NCI-H748 treated with DMSO at 0.1 percent for 48 hours (cell line): ENCODE measurements at regions not wholly inside any gene's neighbourhood (a gene's known extent, or its start where the extent isn't known, plus 50 kb on each side); places are given as distances from the start of the nearest gene placed in this dataset.
"Not testable (repeated sequence)": the region's sequence is repeated elsewhere in the genome, so short reads cannot be mapped to it uniquely, and the experiment has no call there.

Experiments
- DNase-seq: peaks from one replicate; lab custom pipeline; 2025; lab: John Stamatoyannopoulos, UW

DNA sequence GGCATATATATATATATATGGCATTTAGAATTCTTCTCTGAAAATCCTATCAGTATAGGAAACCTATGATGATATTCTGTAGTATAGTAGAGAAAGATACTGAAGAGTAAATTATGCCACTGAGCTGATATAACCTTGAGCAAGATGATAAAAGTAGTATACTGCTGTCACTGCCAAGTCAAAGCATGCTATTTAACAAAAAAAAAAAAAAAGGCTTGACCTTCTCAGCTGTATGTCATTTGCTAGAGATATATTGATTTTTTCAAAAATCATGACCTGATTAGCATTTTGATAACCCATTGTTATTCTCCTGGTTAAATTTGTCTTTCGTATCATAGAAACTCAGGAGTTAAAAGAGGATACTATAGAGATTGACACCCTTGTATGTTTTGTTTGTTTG is 299.4 kb downstream of the ADAMTS20 start:
- DNase-seq, result no peak

DNA sequence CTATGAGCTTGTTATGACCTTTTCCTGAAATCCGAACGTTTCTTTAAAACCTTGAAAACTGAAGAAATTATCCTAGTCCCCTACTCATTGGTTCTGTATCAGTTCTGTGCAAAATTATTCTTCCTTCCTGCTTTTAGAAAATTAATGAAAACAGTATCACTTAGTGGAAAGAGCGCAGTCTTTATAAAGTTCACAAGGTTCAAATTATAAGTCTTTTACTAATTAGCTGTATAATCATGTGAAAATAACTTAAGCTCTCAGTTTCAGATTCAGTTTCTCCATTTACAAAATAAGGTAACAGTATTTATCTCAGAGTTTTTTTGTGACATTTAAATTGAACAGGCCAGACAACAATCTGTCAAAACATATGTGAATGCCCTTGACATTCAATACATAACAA is 306.1 kb downstream of the ADAMTS20 start:
- no peak for DNase-seq

DNA sequence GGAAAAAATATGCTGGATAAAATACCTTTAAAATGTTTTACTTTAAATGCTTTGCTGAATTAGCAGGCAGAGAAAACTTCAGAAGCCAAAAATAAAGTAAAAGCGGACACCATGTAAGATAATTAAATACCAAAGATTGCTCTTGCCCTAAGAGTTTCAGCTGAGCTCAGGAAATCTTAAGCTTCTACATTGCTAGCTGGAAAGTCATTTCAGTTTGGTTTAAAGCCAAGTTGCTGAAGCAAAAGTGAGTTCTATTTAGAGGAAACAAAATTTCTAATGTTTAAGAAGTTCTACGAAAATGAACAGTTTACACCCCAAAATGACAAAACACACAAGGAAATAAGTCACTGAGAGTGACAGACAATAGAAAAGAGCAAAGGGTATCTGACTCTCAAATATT is 310.0 kb downstream of the ADAMTS20 start:
- no peak for DNase-seq

DNA sequence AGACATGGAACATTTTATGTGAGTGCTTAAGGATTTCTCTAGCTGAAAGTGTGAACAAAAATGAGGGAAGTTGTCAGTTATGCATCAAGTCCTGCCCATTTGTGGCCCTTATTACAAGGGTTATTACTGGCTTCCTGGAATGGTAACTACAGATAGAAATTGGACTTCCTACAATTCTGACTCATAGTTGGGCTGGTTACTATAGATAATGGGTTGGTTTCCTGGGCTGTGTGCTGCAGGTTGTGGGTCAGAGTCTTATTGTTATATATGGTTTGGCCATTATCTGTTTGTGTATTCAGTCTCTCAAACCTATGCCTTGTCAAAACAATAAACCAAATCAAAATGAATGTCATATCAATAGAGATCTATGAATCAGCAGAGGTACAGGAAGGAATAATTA is 313.7 kb downstream of the ADAMTS20 start:
- DNase-seq, result no peak

DNA sequence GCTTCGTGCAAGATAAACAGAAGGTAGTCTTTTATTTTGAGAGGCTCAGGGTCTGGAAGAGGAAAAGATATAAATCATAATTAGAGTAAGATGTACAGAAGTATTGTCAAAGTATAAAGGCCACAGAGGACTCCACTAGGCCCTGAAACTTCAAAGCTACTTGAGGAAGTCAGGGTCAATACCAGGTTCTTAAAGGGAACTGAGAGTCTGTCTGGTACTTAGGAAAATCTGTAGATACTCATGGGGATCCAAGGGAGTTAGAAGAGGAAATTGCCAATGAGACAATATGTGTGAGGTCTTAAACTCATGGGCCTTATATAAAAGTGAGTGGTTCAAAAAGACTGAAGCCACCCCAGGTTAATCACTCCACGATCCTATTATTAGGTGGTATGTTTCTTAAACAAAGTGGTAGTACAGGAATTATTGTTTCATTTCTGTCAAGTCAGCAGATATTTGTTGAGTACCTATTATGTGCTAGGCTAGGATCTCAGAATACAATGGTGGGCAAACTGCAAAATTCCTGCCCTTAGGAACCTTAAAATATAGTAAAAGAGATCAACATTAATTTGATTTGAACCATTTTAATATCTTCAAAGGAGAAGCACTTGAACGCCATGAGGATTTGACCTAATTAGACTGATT is 314.6 kb downstream of the ADAMTS20 start:
- DNase-seq, result no peak

DNA sequence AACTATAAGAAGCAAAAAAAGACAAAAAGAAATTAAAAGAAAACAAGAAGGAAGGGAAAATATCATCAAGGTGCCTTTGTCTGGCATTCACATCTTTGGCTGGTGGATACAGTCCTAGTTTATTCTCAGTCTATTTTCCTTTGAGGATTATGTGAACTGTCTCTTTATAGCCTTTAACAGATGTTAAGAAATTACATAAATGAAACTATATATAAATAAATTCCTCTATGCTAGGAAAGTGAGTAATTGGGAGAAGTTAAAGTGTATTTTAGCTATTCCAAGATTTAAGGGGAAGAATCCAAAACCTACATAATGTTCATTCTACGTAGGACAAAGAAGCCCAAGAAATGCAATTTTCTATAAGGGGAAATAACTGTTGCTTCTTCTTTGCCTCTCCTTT is 316.3 kb downstream of the ADAMTS20 start:
- DNase-seq, result no peak

DNA sequence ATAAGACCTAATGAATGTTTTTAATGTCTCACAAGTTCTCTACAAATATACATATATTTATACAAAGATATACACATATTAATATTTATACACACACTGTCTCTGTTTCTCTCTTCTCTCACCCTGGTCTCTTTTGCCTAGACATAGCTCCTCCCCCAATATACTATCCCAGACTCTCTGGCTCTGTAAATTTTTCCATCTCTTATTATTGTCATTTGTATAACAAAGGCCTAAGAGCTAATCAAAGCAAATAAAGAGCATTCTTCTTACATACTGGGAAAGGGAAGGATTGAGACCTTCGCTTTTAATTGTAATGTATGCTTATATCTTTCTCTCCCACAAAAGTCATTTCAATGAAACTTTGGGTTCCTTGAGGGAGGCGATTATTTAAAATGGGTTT is 318.1 kb downstream of the ADAMTS20 start:
- no peak for DNase-seq

DNA sequence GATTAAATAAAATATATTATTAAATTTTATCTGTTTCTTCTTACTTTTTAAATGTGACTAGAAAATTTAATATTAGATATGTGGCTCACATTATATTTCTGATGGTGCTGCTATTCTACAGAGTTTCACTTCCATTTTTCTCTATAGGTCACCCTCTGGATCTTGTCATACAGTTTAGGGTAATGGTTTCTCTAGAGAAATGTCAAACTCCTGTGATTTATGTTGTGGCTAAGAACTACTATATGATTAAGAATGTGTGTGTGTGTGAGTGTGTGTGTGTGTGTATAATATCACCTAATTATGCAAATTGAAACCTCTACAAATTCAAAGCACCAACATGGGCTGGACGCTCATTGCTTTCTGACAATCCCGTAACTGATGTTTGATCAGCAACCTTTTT is 325.9 kb downstream of the ADAMTS20 start:
- no peak for DNase-seq

DNA sequence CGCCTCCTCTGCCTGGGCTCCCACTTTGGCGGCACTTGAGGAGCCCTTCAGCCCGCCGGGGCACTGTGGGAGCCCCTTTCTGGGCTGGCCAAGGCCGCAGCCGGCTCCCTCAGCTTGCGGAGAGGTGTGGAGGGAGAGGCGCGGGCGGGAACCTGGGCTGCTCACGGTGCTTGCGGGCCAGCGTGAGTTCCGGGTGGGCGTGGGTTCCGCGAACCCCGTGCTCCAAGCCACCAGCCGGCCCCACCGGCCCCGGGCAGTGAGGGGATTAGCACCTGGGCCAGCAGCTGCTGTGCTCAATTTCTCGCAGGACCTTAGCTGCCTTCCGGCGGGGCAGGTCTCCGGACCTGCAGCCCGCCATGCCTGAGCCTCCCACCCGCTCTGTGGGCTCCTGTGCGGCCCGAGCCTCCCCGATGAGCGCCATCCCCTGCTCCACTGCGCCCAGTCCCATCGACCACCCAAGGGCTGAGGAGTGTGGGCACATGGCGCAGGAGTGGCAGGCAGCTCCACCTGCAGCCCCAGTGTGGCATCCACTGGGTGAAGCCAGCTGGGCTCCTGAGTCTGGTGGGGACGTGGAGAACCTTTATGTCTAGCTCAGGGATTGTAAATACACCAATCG is 327.7 kb downstream of the ADAMTS20 start:
- not testable (repeated sequence) for DNase-seq

DNA sequence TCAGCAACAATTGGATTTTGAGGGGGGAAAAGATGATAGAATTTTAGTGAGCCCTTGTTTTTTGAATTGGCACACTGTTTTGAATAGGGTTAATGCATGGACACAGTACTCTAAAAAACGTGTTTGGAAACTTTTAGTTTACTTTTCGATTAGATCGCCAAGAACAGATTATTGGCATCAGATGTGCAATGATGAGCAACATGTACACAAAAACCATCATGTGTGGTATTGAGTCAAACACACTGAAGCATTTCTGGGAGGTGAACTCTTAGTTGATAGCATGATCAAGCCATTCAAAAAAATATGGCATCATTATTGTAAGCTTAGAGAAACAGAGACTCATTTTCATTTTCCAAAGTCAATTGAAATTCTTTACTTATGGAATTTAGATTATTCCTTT is 329.2 kb downstream of the ADAMTS20 start:
- DNase-seq, result no peak

DNA sequence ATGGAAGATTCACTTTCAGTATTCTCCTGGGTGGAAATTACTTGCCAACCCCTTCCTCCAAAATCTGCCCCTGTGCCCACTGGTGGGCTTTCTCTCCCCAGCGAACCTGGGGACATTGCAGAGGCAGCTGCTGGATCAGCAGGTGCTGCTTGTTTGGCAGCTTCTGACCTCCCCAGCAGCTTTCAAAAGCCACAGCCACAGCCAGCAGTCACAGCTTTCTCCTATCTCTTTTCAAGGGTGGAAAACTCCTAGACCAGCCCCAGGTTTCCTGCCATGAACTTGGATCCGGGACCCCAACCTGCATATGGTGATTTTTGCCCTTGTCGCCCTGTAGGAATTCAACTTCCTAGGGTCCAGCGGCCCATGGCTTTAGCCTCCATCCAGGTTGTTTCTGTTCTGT is 330.8 kb downstream of the ADAMTS20 start:
- DNase-seq, result no peak

DNA sequence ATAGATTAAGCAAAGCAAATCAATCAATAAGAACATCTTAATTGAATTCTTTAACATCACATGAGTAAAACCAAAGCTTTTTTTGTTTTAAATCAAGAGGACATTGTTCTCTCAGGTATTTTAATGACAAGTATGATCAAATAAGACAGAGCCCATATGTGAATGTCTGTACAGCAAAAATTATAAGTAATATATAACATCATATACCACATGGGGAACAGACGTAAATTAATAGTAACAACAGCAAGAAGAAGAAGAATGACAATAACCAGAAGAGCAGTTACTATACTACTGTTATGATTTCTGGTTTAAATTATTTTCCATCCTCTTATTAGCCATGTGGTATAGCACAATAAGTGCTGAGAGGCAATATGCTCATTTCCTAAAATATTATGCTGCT is 335.5 kb downstream of the ADAMTS20 start:
- DNase-seq, result no peak

DNA sequence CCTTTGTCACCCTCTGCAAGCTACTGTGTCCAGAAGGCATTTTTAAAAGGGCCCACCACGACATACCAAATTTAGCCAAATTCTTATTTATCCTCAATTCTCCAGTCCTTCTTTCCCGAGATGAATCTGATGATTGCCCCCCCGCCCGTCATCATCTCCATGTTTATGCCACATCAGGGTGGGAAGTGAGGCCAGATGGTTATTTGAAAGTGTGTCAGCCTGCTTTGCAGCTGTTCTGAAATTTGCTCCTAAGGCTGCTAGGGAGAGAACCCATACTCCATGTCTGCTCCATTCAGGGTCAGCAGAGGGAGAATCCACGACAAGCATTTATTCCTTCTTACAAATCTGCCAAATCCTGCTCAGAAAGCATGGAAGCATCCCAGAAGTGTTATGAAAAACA is 337.8 kb downstream of the ADAMTS20 start:
- DNase-seq, result no peak

DNA sequence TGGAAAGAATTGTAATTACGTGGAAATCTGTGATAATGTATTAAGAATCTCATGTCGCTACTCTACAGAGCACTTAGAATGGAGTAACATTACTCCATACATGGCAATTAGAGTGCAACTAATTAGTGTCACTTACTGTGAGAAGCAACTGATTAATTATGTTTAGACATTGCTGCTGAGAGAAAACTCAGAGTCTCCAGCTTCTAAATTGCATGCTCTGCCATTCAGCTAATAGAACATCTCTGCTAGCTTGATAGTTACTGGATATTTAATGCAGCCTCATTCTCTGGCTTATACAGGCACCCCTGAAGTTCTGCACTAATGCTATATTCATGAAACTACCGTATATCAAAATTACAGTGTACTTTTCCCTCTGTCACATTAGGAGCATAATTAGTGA is 338.4 kb downstream of the ADAMTS20 start:
- no peak for DNase-seq

DNA sequence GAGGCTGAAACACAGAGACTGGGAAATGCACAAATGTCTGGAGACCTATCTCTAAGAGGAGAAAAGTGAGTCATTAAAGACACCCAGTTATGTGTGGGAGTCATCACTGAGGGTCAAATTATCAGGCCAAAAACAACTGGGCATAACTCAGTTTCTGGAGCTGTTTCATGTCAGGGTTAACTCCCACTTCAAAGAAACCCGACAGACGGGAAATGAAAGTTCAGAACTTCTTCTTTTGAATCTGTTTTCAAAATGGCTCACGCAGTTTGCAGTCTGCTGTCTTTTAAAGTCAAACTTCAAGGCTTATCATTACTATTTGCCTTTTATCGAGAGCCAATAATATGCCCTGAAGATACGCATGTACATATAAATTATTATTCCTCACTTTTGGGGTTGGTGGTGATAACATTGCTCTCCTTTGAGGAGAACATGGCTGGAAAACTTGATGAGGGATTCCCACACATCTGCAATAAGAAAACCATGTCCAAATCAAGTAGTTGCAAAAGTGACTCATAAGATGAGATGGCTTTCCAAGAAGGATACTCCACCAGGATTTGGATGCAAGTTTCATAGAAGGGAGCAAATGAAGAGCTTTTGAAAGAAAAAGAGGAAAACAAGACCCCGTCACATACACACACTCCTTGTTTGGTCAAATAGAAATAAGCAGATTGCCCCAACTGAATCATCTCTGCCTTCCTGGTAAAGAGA is 341.4 kb downstream of the ADAMTS20 start:
- no peak for DNase-seq

DNA sequence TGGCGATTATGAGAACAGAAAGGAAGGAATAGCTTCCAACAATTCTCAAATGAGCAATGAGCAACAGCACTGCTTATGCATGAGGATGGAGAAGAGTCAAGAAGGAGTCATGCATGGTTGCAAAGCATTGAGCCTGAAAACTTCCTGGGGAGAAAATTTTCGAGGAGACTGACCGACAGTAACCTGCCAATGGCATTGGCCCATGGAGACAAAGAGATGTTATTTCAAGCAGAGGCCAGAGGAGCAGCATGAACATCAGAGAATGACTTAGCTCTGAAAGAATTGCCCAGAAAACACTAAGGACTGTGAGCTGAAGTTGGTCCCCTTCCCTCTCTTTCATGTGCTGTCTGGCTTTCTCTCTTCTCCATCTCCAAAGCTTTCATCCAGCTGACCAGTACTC is 343.4 kb downstream of the ADAMTS20 start:
- DNase-seq, result no peak

DNA sequence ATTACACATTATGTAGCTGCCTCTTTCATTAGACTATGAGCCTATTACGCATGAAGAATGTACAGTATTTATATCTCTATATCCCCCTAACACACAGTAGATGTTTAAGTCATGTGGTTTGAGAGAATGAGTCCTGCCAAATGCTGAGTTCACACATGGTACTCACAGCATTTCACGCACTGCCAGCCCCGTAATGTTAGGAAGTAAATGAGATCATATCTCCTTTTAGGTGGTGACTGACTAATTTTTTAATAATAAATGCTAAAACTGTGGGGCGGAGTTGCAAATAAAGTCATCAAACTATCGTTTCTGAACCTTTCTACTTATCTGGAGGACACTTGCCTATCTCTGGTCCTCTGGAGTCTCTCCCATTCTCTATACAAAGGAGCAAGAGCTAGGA is 343.8 kb downstream of the ADAMTS20 start:
- DNase-seq, result no peak

DNA sequence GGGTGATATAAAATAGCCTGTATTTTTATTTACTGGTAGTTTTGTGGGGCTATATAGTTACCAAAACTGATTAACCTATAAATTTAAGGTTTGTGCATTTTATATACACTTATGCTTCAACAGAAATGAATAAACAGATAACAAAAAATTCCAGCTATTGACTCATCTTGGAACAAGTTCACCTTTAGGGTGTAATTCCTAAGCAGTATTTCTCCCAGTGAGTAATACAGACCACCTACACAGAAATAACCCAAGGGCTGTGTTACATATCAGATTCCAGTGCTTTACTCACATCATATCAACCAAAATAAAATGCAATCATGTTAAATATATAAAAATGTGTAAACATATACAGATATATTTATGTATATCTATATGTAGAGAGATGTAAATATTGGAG is 345.6 kb downstream of the ADAMTS20 start:
- no peak for DNase-seq

DNA sequence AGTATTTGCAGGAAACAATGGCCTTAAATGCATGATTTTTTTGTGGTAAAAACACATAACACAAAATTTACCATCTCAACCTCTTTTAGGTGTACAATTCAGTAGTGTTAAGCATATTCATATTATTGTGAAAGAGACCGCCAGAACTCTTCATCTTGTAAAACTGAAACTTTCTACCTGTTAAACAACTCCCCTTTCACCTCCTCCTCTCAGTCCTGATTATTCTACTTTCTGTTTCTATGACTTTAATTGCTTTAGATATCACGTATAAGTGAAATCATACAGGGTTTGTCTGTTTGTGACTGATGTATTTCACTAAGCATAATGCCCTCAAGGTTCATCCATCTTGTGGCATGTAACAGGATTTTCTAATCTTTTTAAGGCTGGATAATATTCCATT is 353.4 kb downstream of the ADAMTS20 start:
- DNase-seq, result no peak

DNA sequence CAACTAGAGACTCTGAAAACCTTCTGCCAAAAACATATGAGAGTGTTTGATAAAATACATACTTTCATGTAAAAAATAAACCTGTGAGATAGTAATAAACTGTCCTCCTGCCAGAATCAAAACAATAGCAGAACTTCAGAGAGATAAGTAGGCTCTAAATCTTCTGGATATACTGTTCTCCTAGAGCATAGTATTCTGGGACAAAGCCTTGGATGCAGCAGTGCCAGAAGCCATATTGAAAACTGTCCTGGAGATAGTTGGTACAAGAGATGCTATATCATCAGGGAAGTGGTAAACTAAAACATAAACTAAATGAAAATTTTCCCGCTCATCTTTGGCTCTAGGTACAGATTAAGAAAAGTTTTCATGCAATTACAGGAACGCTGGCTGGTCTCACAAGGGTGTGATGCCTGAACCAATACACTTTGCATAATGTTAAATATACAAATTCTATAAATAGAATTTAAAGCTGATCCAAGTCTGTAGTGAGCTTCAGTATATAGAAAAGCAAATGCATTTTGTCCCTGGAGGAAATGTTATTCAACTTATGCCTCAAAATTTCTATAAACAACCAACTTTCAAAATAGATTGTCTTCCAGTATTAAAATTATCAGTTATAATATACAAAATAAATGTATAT is 355.6 kb downstream of the ADAMTS20 start:
- DNase-seq, result no peak

DNA sequence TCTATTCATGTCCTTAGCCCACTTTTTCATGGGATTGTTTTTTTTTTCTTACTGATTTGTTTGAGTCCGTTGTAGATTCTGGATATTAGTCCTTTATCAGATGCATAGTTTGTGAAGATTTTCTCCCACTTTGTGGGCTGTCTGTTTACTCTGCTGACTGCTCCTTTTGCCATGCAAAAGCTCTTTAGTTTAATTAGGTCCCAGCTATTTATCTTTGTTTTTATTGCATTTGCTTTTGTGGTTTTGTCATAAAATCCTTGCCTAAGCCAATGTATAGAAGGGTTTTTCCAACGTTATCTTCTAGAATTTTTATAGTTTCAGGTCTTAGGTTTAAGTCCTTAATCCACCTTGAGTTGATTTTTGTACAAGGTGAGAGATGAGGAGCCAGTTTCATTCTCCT is 358.9 kb downstream of the ADAMTS20 start:
- not testable (repeated sequence) for DNase-seq

DNA sequence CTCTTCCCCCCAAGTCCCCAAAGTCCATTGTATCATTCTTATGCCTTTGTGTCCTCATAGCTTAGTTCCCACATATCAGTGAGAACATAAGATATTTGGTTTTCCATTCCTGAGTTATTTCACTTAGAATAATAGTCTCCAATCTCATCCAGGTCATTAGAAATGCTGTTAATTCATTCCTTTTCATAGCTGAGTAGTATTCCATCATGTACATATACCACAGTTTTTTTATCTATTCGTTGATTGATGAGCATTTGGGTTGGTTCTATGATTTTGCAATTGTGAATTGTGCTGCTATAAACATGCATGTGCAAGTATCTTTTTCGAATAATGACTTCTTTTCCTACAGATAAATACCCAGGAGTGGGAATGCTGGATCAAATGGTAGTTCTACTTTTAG is 359.6 kb downstream of the ADAMTS20 start:
- not testable (repeated sequence) for DNase-seq

DNA sequence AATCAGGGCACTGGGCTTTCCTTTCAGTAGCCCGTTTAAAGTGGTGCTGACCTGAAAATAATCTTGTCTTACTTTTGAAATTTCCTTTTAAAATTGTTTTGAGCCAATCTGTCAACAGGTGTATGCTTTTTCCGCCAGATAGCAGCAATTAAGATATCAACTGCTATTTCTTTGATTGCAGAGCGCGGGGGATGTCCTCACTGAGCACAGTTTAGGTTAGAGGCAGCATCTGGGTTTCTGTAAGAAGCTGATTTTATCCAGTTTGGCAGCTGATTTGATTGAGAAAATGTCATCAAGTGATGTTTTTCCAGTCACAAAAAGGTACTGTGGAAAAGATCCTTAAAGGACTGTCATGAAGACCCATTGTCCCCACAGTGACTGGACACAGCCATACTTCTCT is 371.8 kb downstream of the ADAMTS20 start:
- DNase-seq, result no peak
